D721Med (cell line): ENCODE measurements at regions not wholly inside any gene's neighbourhood (a gene's known extent, or its start where the extent isn't known, plus 50 kb on each side); places are given as distances from the start of the nearest gene placed in this dataset.

Experiments
- DNase-seq: peaks from one replicate; pipeline ENCODE4 v3.0.0; 2011; ENCODE audit warnings: low spot score; ENCODE audit not compliant: insufficient read length
- FAIRE-seq: peaks from 2 replicates; lab custom pipeline; 2011; peaks lifted over from hg19 to GRCh38; lab: Jason Lieb, UNC
- CTCF ChIP-seq: IDR thresholded peaks from 2 replicates; pipeline ENCODE4 v1.5.1; 2012; ENCODE audit warnings: mild to moderate bottlenecking, control low read depth; ENCODE audit not compliant: insufficient read depth; ENCODE audit errors: missing control alignments

GRCh38 chr9:79952401-79952800 is 380.6 kb downstream of the TLE4 start:
- TF ChIP-seq CTCF: no peak
- FAIRE-seq (no peak), DNase-seq (no peak)

- TF ChIP-seq CTCF: no peak
- DNase-seq (no peak), FAIRE-seq (no peak)
These were observed 374.9 kb downstream of the TLE4 start for GRCh38 chr9:79946712-79947111.

GRCh38 chr9:79945495-79945894 is 373.7 kb downstream of the TLE4 start:
- TF ChIP-seq CTCF: no peak
- DNase-seq: no peak
- FAIRE-seq: no peak

GRCh38 chr9:79945016-79945415 is 373.3 kb downstream of the TLE4 start:
- no peak for TF ChIP-seq CTCF
- DNase-seq: no peak
- FAIRE-seq: no peak

GRCh38 chr9:79940919-79941318 is 369.2 kb downstream of the TLE4 start:
- no peak for TF ChIP-seq CTCF
- no peak for FAIRE-seq

GRCh38 chr9:79939819-79940218 is 368.1 kb downstream of the TLE4 start:
- no peak for FAIRE-seq
- TF ChIP-seq CTCF: no peak
- DNase-seq: no peak

More at GRCh38 chr9:79940919-79941318, 369.2 kb downstream of the TLE4 start:
- DNase-seq: no peak

GRCh38 chr9:79936336-79936735 is 364.6 kb downstream of the TLE4 start:
- DNase-seq (no peak), FAIRE-seq (no peak)
- TF ChIP-seq CTCF: no peak
